Osteoblast (primary cell): ENCODE measurements at regions not wholly inside any gene's neighbourhood (a gene's known extent, or its start where the extent isn't known, plus 50 kb on each side); places are given as distances from the start of the nearest gene placed in this dataset.

Source experiments
- DNase-seq: peaks from one replicate; pipeline ENCODE4 v3.0.0; 2011; ENCODE audit warnings: low spot score, mixed read lengths; ENCODE audit not compliant: insufficient read length; ENCODE audit errors: missing footprints
- H2AFZ ChIP-seq: 2 replicates; pipeline ENCODE4 v1.6.0; 2011; ENCODE audit warnings: mild to moderate bottlenecking, low read length
- H3K27ac ChIP-seq: 2 replicates; pipeline ENCODE4 v1.5.1; 2011; ENCODE audit warnings: mild to moderate bottlenecking, low read depth, low read length, moderate library complexity
- H3K27me3 ChIP-seq: 2 replicates; pipeline ENCODE4 v1.6.0; 2012; ENCODE audit warnings: mild to moderate bottlenecking, control low read depth, inconsistent platforms, low read length, moderate library complexity; ENCODE audit not compliant: insufficient read depth
- H3K36me3 ChIP-seq: 2 replicates; pipeline ENCODE4 v1.5.1; 2011; ENCODE audit warnings: mild to moderate bottlenecking, low read length, control low read depth, moderate library complexity; ENCODE audit not compliant: insufficient read depth
- H3K4me1 ChIP-seq: 2 replicates; pipeline ENCODE4 v1.5.1; 2011; ENCODE audit warnings: mild to moderate bottlenecking, low read length, control low read depth, moderate library complexity; ENCODE audit not compliant: insufficient read depth
- H3K4me2 ChIP-seq: 2 replicates; pipeline ENCODE4 v1.6.0; 2011; ENCODE audit warnings: mild to moderate bottlenecking, low read length; ENCODE audit not compliant: insufficient read depth
- H3K4me3 ChIP-seq: fragments of 200-600 bp; sonication (generic); 3 replicates; pipeline ENCODE4 v1.5.1; 2012; ENCODE audit warnings: mild to moderate bottlenecking, low read length, inconsistent platforms; ENCODE audit not compliant: insufficient read depth
- H3K79me2 ChIP-seq: 2 replicates; pipeline ENCODE4 v1.6.0; 2012; ENCODE audit warnings: mild to moderate bottlenecking, low read length, control low read depth, inconsistent platforms; ENCODE audit not compliant: insufficient read depth
- H3K9me3 ChIP-seq: 2 replicates; pipeline ENCODE4 v1.5.1; 2011; ENCODE audit warnings: low read depth, low read length, control low read depth
- H4K20me1 ChIP-seq: 2 replicates; pipeline ENCODE4 v1.6.0; 2012; ENCODE audit warnings: mild to moderate bottlenecking, low read length, control low read depth; ENCODE audit not compliant: insufficient read depth
- CTCF ChIP-seq: IDR thresholded peaks from 2 replicates; pipeline ENCODE4 v1.5.1; 2011; ENCODE audit warnings: mild to moderate bottlenecking, low read depth, low read length, moderate library complexity; ENCODE audit errors: extremely low read depth

DNA sequence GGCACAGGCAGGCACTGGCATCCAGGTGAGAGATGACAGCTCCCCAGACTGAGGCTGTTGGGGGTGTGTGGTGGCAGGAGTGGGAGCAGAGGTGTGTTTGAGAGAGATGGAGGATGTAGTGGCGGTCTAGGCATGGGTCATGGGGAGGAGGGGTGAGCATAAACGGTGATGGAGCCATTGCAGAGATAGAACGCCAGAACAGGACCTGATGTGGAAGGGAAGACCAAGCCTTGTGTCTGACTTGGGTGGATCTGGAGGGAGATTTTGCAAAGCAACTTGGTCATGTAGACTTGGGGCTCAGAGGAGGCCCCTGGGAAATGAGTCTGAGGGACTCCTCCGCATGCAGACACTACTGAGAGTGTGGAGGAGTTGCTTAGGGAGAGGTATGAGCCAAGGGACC lies 50.0 kb upstream of the CLDN5 start:
- Histone ChIP-seq H3K4me2 (no peak overlapping the region), H3K27me3 (no peaks in the 10 kb centered on the region), H3K9me3 (no peaks in the 10 kb centered on the region), H3K36me3 (no peaks in the 10 kb centered on the region), H3K4me1 (peaks cover 14% of the 10 kb centered on the region), H3K27ac (no peak overlapping the region), H2AFZ (no peak overlapping the region), H3K4me3 (no peak overlapping the region), H3K79me2 (no peaks in the 10 kb centered on the region), H4K20me1 (no peaks in the 10 kb centered on the region)
- DNase-seq = no peak
- no peak for TF ChIP-seq CTCF

- Histone ChIP-seq H3K9me3 (no peaks in the 10 kb centered on the region), H3K4me1 (peaks cover 14% of the 10 kb centered on the region), H2AFZ (peak overlapping the region; percentile 77), H3K79me2 (no peaks in the 10 kb centered on the region), H4K20me1 (no peaks in the 10 kb centered on the region), H3K4me3 (peak overlapping the region; percentile 36), H3K4me2 (peak overlapping the region; percentile 71), H3K27me3 (no peaks in the 10 kb centered on the region), H3K36me3 (no peaks in the 10 kb centered on the region), H3K27ac (peak overlapping the region; percentile 65)
- no peak for TF ChIP-seq CTCF
- peak; percentile 94 for DNase-seq
These were observed 52.5 kb upstream of the CLDN5 start for GRCh38 chr22:19576460-19577421.

GRCh38 chr22:19577422-19577966 lies 53.3 kb upstream of the CLDN5 start:
- Histone ChIP-seq H3K79me2 (no peaks in the 10 kb centered on the region), H3K4me2 (peak overlapping the region; percentile 71), H3K27me3 (no peaks in the 10 kb centered on the region), H3K4me3 (peak overlapping the region; percentile 36), H2AFZ (peak overlapping the region; percentile 77), H4K20me1 (no peaks in the 10 kb centered on the region), H3K9me3 (no peaks in the 10 kb centered on the region), H3K36me3 (no peaks in the 10 kb centered on the region), H3K27ac (peak overlapping the region; percentile 65), H3K4me1 (peaks cover 14% of the 10 kb centered on the region)
- DNase-seq = no peak
- TF ChIP-seq CTCF = no peak

DNA sequence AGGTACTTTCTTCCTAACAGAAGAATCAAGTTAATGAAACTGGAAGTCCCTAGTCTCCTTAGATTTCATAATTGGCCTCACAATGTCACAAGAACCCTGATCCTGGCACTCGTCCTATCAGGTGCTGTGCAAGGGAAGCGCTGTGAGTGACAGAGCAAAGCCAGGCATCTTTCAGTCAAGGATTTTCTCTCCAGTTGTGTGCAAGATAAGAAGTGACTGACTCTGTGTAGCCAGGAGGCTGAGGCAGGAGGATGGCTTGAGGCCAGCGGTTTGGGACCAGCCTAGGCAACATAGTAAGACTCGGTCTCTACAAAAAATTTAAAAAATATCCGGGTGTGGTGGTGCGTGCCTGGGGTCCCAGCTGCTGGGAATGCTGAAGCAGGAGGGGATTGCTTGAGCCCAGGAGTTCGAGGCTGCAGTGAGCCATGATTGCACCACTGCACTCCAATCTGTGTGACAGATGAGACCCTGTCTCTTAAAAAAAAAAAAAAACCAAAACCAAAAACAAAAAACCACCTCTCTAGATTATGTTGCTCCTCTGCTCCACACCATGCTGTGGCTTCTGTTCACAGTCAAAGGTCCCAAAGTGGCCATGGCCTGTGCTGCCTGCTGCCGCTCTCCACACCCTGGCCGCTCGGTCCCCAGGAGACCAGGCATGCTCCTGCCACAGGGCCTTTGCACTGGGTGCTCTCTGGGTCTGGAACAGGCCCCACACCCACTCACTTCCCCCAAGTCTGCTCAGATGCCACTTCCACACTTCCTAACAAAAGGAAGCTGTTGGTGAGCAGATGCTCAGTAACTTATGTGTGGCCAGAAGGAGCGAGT lies 54.2 kb upstream of the CLDN5 start:
- no peaks in the 10 kb centered on the region for H3K79me2 ChIP-seq
- H3K4me2 ChIP-seq = no peak overlapping the region
- H3K9me3 ChIP-seq = no peaks in the 10 kb centered on the region
- no peaks in the 10 kb centered on the region for H3K27me3 ChIP-seq
- H3K4me3 ChIP-seq = no peak overlapping the region
- H3K36me3 ChIP-seq = no peaks in the 10 kb centered on the region
- H3K4me1 ChIP-seq = peaks cover 14% of the 10 kb centered on the region
- H2AFZ ChIP-seq = no peak overlapping the region
- no peaks in the 10 kb centered on the region for H4K20me1 ChIP-seq
- no peak for TF ChIP-seq CTCF
- no peak for DNase-seq
- no peak overlapping the region for H3K27ac ChIP-seq
